ENCODE measurements at regions not wholly inside any gene's neighbourhood (a gene's known extent, or its start where the extent isn't known, plus 50 kb on each side); places are given as distances from the start of the nearest gene placed in this dataset.
"Not testable (repeated sequence)": the region's sequence is repeated elsewhere in the genome, so short reads cannot be mapped to it uniquely, and the experiment has no call there.

DNA sequence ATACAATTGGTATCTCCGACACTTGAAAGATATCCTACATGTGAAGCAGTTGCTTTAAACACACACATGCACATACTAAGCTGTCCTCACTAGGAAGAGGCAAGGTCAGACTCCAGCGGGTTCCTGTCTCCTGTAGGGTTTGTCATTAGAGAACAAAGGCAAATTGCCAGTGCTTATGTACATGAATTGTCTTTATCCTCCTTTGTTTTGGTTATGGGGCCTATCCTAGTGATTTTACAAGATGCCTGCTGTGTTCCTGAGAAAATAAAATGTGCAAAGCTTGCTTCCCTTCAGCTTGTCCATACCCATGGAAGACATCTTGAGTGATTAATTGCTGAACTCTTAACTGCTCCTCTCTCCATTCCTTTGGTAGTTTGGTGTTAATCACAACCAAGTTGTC lies 86.7 kb upstream of the SLC39A10 start:
- DNase-seq (no peak), ATAC-seq (no peak)

GRCh38 chr2:195569255-195569654 lies 87.8 kb upstream of the SLC39A10 start:
- ATAC-seq, result no peak

DNA sequence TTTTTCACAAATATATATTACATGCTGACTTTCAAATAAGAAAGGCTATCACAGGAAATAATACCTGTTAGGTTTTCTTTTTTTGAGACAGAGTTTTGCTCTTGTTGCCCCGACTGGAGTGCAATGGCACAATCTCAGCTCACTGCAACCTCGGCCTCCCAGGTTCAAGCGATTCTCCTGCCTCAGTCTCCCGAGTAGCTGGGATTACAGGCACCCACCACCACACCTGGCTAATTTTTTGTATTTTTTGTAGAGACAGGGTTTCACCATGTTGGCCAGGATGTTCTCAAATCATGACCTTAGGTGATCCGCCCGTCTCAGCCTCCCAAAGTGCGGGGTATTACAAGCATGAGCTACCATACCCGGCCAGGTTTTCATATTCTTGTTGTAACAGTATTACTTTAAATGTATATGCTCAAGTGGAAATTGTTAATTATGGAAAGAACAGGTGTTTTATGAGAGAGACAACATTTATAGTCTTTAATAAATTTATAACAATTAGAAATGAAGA lies 92.3 kb upstream of the SLC39A10 start:
- ATAC-seq, DNase-seq: not testable (repeated sequence)

More at GRCh38 chr2:195569255-195569654, 87.8 kb upstream of the SLC39A10 start:
- no peak for DNase-seq

DNA sequence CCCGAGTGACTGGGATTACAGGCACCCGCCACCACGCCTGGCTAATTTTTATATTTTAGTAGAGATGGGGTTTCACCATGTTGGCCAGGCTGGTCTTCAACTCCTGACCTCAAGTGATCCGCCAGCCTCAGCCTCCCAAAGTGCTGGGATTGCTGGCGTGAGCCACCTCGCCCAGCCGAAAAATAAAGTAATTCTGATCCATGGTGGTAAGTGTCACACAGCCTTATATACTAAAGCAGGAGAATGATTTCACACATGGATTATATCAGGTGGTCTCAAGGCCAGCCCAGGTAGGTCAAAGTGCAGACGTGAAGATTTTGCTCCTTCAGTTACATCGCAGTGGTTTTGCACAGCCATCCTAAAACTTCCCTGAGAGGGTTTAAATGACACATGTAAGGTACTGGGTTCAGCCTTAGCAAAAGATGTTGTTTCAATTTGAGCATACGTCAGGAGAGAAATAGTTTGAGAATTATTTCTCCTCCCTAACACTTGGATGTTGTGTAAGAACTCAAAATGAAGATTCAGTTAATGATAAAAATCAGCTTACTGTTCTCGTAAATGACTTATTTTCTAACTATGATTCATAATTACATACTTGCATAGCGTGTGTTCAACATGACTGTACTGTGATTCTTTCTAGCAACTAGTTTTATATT lies 93.0 kb upstream of the SLC39A10 start:
- ATAC-seq, result peak; percentile 69
- DNase-seq, result peak; percentile 25

GRCh38 chr2:195562570-195563566 lies 94.2 kb upstream of the SLC39A10 start:
- no peak for ATAC-seq
- no peak for DNase-seq

- ATAC-seq (no peak), DNase-seq (no peak)
Observed at GRCh38 chr2:195561116-195561921, 95.7 kb upstream of the SLC39A10 start.

- no peak for ATAC-seq
Observed at GRCh38 chr2:195560209-195560895, 96.7 kb upstream of the SLC39A10 start.

GRCh38 chr2:195559431-195559914 lies 97.6 kb upstream of the SLC39A10 start:
- DNase-seq, result peak; percentile 63
- peak; percentile 87 for ATAC-seq

More at GRCh38 chr2:195560209-195560895, 96.7 kb upstream of the SLC39A10 start:
- DNase-seq, result no peak

- DNase-seq (no peak), ATAC-seq (no peak)
Observed at GRCh38 chr2:195555971-195556370, 101.1 kb upstream of the SLC39A10 start.

- ATAC-seq (no peak), DNase-seq (no peak)
Observed at GRCh38 chr2:195552581-195552980, 104.4 kb upstream of the SLC39A10 start.

- ATAC-seq (no peak), DNase-seq (no peak)
Observed at GRCh38 chr2:195548198-195548940, 108.7 kb upstream of the SLC39A10 start.

GRCh38 chr2:195547268-195547840 lies 109.7 kb upstream of the SLC39A10 start:
- DNase-seq, ATAC-seq: not testable (repeated sequence)

DNA sequence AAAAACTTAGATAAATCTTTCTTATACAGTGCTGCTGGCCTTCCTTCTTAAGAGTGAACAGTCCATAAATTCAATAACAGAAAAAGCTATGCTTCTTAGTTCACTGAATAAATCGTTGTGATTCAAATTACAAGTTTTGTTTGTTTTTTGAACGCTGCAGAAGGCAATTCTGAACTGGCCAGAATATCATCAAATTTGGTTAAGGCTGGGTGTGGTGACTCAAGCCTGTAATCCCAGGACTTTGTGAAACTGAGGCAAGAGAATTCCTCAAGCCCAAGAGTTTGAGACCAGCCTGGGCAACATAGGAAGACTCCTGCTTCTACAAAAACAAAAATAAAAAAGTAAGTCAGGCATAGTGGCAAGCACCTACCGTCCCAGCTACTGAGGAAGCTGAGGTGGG lies 111.2 kb upstream of the SLC39A10 start:
- no peak for DNase-seq
- ATAC-seq, result no peak

- ATAC-seq, result peak; percentile 95
- no peak for DNase-seq
Observed at GRCh38 chr2:195543902-195544894, 112.8 kb upstream of the SLC39A10 start.

GRCh38 chr2:195543063-195543462 lies 114.0 kb upstream of the SLC39A10 start:
- no peak for DNase-seq
- ATAC-seq, result no peak

GRCh38 chr2:195542067-195542466 lies 115.0 kb upstream of the SLC39A10 start:
- DNase-seq, result no peak
- ATAC-seq, result peak; percentile 41

DNA sequence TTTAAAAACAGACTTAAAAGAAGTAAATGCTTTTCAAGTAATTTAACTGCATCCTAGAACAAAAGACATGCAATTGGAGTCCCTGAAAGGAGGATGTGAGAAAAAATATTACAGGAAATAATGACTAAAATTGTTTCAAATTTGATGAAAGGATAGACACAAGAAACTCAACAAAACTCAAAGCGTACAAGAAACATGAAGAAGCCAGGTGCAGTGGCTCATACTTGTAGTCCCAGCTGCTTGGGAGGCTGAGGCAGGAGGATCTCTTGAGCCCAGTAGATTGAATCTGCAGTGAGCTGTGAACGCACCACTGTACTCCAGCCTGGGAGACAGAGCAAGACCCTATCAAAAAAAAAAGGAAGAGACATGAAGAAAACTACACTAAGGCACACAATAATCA lies 118.1 kb upstream of the SLC39A10 start:
- ATAC-seq, result no peak
- DNase-seq, result no peak

GRCh38 chr2:195537811-195538210 lies 119.2 kb upstream of the SLC39A10 start:
- ATAC-seq, result no peak
- DNase-seq, result no peak

GRCh38 chr2:195536906-195537305 lies 120.1 kb upstream of the SLC39A10 start:
- DNase-seq (no peak), ATAC-seq (no peak)

Measured in stimulated activated naive CD8-positive, alpha-beta T cell treated with anti-CD3 and anti-CD28 coated beads, Interleukin-15, Interleukin-2, amounts not matched to agents 100 U/mL and 50 U/mL, for 24 hours (primary cell).